HG02571 (cell line): ENCODE measurements at regions not wholly inside any gene's neighbourhood (a gene's known extent, or its start where the extent isn't known, plus 50 kb on each side); places are given as distances from the start of the nearest gene placed in this dataset.
"Not testable (repeated sequence)": the region's sequence is repeated elsewhere in the genome, so short reads cannot be mapped to it uniquely, and the experiment has no call there.

ENCODE experiments used
- ATAC-seq: cut with Tn5 transposase; IDR thresholded peaks from one replicate; pipeline ENCODE4 v1.9.1; 2021; ENCODE audit warnings: mild to moderate bottlenecking, moderate library complexity; ENCODE audit not compliant: unreplicated experiment

DNA sequence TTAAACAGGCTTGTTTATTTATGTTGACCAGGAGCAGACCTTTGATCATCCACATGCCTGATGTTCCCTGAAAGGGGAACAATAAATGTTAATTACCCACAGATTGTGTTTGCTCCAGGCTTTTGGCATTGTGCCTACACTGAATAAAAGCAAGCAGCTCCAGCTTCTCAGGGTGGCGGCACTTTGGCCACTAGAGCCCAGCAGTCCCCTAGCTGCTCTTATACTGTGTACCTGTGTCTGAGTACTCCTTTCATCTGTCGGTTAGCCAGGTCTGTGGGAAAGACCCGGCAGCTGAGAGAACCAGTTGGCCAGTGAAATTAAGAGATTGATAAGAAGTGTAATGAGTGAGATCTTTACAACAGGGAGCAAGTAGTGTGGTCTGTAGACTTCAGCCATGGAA, 254.8 kb upstream of the FTMT start:
- ATAC-seq: no peak

DNA sequence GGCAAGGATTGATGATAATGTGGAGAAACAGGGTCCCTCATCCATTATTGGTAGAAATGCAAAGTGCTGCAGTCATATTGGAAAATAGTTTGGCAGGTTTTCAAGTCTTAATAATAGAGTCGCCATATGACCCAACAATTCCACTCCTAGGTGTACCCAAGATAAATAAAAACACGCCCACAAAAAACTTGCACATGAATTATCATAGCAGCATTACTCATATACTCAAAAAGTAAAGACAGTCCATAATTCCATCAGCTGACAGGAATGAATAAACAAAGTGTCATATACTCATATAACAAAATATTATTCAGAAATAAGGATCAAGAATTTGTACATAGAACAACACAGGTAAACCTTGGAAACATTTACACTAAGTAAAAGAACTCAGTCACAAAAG, 242.9 kb upstream of the FTMT start:
- ATAC-seq: no peak

DNA sequence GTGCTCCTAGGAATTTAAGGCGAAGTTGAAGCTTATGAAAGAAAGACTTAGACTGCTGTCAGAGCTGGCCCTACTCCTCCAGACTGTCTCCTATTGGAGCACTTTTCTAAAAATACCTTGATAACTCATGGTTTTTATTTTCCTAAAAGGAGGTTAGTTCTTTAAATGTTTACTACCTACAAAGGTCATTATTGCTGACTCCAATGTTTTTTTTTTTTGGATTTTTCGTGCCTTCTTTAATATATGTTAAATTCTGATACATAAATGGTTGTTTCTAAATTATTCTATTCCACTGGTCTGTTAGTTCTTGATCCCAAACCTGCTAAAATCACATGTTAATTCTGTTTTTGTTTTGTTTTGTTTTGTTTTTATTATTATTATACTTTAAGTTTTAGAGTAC, 227.6 kb upstream of the FTMT start:
- ATAC-seq: no peak

DNA sequence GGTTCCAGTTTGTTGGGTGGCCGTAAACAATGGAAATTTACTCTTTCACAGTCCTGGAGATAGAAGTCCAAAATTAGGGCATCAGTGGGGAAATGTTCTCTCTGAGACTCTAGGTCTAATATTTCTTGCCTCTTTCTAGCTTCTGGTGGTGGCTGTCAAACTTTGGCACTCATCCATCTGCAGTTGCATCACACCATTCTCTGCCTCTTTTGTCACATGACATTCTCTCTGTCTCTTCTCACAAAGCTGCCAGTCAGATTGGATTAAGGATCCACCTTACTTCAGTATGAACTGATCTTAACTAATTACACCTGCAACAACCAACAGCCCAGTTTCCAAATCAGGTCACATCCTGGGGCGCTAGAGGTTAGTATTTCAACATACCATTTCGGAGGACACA, 222.9 kb upstream of the FTMT start:
- ATAC-seq: no peak

DNA sequence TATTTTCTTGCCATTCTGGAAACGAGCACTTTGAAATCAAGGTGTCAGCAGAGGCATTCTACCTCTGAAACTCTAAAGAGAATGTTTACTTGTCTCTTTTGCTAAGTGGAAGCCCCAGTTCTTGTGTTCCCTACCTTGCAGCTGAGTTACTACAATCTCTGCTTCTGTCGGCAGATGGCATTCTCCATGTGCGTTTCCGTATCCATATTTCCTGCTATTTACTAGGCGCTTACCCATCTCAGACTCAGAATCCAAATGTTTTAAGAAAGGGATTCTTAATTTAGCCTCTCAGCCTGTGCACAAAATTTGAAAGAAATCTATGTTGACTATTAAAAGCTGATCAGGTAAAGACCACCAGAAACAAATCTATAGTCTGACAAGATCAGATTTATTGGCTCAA, 221.3 kb upstream of the FTMT start:
- ATAC-seq: no peak

DNA sequence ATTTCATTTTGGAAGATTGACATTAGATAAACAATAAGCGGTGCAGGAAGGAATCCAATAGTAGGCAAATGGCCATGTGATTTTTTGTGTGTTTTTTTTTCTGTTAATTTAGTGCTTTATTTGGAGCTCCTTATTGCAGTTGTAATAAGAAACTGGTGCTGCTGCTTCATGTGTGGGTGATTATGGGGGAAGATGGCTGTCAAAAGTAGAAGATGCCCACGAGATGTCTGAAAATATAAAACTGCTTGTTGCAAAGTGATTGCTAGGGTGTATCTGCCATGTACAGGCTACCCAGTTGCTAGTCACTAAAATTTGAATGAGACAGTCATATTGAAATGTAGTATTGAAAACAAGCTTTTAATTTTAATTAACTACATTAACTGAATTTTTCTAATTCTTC, 216.7 kb upstream of the FTMT start:
- ATAC-seq: no peak

DNA sequence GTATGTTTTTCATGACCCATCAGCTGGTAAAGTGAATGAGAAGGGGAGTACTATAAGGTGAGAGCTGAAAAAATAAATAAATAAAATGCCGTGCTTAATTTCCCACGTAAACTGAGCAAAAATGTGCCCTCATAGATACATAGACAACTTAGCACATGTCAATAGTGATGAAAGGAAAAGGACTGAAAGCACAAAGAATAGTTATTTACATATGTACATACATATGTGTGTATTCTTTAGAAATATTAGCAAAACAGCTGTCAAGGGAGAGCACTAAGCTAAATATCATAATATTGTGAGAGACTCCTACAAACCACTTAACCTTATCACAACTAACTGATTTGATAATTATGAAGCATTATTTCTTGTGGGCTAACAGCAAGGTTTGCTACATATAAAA, 213.6 kb upstream of the FTMT start:
- no peak for ATAC-seq

DNA sequence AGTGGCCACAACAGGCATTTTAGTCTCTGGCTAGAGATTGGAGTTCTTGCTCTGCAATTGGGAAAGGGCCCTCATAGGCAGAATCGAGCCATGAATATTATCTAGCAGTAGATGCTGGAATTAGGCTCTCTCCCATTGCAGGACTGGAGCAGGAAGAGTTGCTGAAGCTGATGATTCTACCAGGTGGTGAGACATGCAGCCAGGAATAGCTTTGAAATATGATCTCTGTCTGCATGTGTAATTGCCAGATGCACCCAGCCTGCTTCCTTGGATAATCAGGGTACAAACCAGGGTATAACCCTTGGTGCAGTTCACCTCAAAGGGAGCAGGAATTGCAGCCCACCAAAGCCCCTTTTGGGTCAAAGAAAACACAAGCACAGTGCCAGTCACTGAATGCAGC, 211.4 kb upstream of the FTMT start:
- ATAC-seq: no peak

DNA sequence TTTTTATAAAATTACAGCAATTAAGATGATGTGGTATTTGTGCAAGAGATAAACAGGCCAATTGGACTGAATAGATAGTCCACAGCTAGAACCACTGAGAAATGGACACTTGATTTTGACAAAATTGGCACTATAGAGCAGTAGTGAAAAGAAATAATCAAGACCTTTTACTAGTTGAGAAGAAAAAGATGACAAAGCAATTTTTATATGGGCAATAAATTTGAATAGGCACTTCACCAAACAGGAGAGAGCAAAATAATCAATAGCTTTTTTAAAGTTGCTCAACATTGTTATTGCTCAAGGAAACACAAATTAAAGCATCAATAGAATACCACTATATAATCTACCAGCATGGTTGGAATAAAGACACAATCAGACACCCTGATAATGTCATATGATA, 193.5 kb upstream of the FTMT start:
- ATAC-seq: no peak

DNA sequence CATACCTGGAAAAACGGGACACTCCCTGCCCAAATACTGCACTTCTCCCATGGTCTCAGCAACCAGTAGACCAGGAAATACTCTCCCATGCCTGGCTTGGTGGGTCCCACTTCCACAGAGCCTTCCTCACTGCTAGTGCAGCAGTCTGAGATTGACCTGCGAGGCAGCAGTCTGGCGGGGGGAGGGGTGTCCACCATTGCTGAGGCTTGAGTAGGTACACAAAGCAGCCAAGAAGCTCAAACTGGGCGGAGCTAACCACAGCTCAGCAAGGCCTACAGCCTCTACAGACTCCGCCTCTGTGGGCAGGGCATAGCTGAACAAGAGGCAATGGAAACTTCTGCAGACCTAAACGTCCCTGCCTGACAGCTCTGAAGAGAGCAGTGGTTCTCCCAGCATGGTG, 191.5 kb upstream of the FTMT start:
- no peak for ATAC-seq

DNA sequence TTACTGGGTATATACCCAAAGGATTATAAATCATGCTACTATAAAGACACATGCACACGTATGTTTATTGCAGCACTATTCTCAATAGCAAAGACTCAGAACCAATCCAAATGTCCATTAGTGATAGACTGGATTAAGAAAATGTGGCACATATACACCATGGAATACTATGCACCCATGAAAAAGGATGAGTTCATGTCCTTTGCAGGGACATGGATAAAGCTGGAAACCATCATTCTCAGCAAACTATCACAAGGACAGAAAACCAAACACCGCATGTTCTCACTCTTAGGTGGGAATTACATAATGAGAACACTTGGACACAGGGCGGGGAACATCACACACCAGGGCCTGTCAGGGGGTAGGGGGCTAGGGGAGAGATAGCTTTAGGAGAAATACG, 186.1 kb upstream of the FTMT start:
- not testable (repeated sequence) for ATAC-seq

DNA sequence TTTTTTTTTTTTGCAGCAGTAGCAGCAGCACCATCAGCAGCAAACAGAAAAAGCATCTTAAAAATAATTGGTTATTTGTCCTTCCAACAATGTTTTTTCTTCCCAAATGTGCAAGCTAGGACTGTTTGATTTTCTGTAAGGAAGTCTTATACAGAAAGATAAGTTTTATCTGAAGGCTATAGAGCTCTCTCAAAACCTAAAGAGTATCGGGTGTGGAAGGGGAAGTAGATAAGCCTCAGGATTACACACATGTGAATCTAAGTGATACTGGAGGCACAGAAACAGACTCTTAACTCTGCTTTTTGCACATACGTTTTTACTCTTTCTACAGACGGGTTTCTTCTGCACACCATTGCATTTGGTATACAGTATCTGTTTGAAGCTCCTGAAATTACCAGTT, 184.4 kb upstream of the FTMT start:
- no peak for ATAC-seq

DNA sequence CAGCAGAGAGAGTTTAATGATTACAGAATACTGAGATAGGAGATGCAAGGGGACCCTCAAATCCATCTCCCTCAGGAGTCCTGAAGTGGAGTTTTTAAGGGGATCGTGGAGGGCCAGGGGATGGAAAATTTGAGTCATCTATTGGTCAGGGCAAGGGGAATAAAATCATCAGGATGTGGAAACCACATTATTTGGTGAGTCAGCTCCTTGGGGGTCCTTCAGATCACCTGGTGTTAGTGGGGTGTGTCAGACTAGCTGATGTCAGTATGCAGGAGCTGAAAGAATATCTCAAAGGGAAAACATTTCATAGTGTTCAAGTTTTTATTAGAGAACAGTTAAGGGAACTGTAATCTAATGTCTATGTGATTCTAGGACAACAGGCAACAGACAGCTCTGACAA, 183.0 kb upstream of the FTMT start:
- ATAC-seq: no peak

DNA sequence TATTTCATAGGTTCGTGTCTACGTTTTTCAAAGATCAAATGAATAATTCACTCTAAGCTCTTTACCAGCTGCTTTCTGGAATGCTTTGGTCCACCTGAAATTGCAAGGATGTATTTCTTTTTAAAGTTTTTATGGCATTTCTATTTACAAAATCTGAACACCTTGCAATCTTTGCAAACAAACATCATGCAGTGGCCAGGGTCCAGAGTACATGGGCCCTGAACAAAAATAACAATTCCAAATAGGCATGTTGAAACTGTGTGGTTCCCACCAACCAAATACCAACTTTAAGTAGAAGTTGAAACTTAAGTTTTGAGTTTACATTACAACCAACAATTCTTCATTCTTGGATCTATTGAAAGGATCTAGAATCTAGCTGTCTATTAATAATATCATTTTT, 180.1 kb upstream of the FTMT start:
- ATAC-seq: no peak

DNA sequence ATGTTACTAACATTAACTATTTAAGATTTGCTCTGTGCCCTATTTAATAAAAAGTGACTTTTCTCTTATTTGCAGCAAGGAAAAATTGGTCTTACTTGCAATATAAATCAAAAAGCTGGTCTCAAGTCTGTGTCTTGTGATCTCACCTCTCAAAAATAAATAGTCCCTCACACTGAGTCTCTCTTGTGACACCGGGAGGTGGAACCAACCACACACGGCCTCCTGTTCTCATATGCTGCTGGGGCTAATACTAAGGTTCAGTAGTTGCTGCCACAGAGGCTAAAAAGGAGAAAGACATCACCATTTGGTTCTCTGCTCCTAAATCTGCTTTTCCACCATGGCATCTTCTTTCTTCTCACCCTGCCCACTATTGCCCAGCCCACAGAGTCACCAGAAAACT, 175.8 kb upstream of the FTMT start:
- no peak for ATAC-seq

DNA sequence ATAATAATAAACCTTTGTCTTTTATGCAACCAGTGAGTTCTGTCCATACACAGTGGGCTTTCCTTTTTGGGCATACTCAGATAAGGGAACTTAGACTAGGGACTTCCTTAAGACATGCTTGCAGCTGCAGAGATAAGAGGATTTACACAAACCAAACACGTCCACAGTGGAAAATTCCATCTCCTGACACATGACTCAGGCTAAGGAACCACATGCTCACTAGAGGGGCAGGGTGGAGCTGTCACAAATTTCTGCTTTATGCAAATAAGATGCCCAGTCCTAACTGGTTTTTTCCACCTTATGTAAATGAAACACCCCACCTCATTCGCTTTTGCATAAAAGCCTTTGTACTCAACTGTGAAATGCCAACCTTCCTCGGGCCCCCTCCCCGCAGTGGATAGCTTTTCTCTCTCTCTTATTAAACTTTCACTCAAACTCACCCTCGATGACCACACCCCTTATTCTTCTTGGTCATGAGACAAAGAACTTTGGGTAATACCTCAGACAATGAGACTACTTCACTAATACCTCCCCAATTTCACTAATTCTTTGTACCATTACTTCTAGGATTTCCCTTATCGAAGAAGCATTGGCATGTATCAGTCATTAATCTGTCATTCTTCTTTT, 170.3 kb upstream of the FTMT start:
- ATAC-seq: no peak

DNA sequence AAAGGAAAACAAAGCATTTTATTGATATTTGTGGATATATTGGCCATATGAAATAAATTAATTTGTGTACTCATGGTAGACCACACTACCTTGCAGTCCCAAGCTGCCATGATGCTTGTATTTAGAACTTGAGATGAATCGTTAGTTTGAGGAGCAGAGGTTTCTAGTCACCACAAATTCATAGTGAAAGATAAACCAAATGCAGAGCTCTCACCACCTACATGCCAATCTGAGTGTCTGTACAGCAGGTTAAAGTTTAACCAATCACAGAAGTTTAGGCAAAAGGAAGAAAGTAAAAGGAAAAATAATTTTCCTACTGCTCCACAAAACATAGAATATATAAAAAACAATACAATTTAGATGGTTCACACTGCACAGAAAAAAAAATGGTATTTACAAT, 163.6 kb upstream of the FTMT start:
- ATAC-seq: no peak

DNA sequence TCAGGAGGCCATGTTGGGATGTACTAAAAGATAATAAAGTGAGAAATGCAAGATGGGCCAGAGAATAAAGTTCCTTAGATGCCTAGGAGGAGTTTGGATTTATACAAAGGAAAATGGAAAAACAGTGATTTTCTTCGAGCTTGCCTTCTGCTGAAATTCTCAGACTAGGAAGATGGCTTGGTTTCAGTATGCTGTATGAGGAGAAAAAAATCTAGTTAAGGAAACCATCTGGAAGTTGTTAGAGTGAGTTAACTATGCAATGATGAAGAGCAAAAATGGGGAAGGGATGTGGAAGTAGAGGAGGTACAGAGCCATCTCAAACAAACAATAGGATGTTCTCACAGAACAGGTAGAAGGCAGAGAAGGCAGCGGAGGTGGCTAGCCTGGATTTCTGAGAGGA, 162.9 kb upstream of the FTMT start:
- ATAC-seq: no peak

DNA sequence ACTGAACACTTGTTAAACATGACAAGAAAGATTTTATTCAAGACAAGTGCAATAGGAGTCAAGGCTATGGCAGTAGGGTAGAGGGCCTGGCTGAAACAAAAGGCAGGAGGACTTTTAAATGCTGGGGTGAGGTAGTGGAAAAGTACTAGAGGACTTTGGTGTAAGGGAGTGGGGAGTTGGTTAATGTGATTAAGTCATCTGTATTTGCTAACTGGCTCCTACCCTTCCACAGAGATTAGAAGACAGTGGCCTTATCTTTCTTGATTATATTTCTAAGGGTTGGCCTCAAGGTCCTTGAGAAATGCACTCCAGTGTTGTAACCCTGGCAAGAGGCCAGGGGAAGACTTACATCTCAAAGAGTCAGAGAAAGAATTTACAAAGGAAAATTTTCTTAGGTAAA, 160.2 kb upstream of the FTMT start:
- ATAC-seq: no peak

DNA sequence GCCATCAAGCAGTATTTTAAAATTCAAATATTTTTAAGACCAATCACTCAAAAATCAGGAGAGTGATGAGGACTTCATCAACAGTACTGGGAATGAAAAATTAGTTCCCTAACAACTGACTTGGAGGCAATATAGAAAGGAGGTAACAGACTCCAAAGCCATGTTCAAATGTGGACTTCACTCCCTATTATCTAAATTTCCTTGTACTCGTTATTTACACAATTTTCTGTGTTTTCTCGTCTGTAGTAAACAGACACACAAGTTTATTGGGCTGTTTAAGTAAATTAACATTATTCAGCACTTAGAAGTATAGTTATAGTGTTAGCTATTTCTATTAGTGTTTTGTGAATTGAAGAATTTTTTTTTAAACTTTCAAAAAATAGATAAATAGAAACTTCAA, 159.5 kb upstream of the FTMT start:
- ATAC-seq: no peak

DNA sequence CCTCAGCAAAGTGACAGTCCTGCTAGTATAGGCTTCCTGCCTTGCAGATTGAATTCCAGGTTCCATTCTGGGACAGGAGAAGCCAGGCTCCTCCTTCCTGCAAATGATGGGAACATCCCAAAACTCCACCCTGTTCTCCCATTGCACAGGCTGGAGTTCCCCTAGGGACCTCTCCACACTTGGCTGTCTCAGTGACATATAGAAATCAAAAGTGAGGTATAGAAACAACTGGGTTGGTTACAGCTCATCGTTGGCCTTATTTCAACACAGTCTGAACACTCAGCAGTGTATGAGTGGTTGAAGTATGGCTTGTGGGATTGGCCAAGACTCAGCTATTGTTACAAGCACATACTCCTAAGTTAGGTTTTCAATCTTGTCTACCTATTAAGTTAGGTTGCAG, 157.8 kb upstream of the FTMT start:
- ATAC-seq: no peak

DNA sequence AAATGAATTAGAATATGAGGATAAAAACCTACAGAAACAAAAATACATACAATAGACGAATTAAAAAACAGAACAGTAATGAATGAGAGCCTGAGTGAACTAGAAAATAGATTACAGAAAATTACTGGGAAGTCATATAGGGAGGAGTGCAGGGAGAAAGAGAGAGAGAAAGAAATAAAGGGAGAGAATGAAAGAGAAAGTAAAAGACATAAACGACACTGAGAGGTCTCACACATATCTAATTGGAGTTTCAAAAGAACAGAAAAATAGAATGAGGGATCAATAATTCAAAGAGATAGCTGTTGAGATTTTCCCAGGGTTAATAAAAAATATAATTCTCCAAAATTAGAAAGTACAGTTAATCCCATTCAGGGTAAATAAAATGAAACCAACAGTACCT, 156.4 kb upstream of the FTMT start:
- no peak for ATAC-seq

DNA sequence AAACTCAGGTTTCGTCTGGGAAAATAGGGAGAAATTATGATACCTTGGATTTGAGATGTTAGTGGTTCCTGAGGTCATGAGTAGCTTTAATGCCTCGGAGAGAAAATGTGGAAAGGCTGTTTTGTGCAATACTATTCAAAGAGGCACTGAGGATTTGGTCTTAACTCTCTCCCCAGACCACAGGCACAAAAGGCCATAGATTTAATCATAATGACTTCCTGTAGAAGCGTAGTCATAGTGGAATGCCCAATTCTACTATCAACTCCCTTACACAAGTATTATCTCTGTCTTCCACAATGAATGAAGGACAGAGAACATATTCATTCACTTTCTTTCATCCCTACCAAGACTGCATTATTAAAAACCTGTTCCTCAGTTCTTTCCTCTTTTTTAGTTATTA, 153.0 kb upstream of the FTMT start:
- no peak for ATAC-seq

DNA sequence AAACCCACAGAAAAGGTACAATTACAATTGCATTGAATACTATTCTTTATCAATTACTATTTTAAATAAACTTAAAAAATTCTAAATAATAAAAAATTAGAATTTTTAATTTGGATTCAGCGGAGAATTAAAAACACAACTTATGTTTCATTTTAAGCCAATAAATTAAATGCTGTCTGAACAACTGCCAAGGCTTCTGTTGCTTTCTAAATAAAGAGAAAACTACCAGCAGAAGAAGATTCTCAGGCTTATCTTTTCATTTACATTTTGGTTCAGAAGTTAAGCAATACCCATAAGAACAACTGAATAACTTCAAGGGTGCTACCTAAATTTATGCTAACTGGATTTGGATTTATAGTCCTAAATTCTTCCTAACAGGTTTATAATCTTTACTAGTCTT, 150.0 kb upstream of the FTMT start:
- no peak for ATAC-seq
